OCI-LY7 (cell line): ENCODE measurements at regions not wholly inside any gene's neighbourhood (a gene's known extent, or its start where the extent isn't known, plus 50 kb on each side); places are given as distances from the start of the nearest gene placed in this dataset.

Source experiments
- BruUV-seq: library from RNA; stranded (reverse); fragments of 400-500 nt; replicated peaks from 2 replicates; lab custom pipeline; 2021; lab: Mats Ljungman, UMichigan
- CTCF ChIA-PET: fragments of 300-600 bp; sonication (Branson Sonifier 250); formaldehyde crosslinking; loops from one replicate; lab custom pipeline; 2022; ENCODE audit warnings: antibody characterized with exemption; ENCODE audit not compliant: unreplicated experiment; lab: Charles Lee
- POLR2A ChIA-PET: fragments of 300-600 bp; sonication (Branson Sonifier 250); formaldehyde crosslinking; loops from one replicate; lab custom pipeline; 2022; ENCODE audit warnings: antibody characterized with exemption; lab: Charles Lee
- DNase-seq: peaks from one replicate; pipeline ENCODE4 v3.0.0-alpha.2; 2015; ENCODE audit warnings: low spot score
- H2AFZ ChIP-seq: fragments of 200-600 bp; sonication (generic), shearing (Covaris generic); 2 replicates; pipeline ENCODE4 v1.6.1; 2014; ENCODE audit warnings: mild to moderate bottlenecking, antibody characterized with exemption, low read length, moderate library complexity
- H3K27ac ChIP-seq: fragments of 200-600 bp; sonication (generic); 2 replicates; pipeline ENCODE4 v1.5.1; 2014; ENCODE audit warnings: mixed run types, low read depth, mild to moderate bottlenecking, moderate library complexity, low read length, inconsistent platforms; ENCODE audit not compliant: poor library complexity, severe bottlenecking
- H3K36me3 ChIP-seq: fragments of 200-600 bp; sonication (generic); 2 replicates; pipeline ENCODE4 v1.6.1; 2014; ENCODE audit warnings: mild to moderate bottlenecking, antibody characterized with exemption, low read length, moderate library complexity, mixed read lengths; ENCODE audit not compliant: insufficient read depth
- H3K4me1 ChIP-seq: fragments of 200-600 bp; sonication (generic); 2 replicates; pipeline ENCODE4 v1.5.1; 2014; ENCODE audit warnings: mild to moderate bottlenecking, low read length; ENCODE audit not compliant: insufficient read depth, poor library complexity, severe bottlenecking
- H3K4me2 ChIP-seq: fragments of 200-600 bp; sonication (generic); 2 replicates; pipeline ENCODE4 v1.6.1; 2014; ENCODE audit warnings: mild to moderate bottlenecking, low read length
- H3K4me3 ChIP-seq: fragments of 200-600 bp; sonication (generic); 2 replicates; pipeline ENCODE4 v1.5.1; 2014; ENCODE audit warnings: mild to moderate bottlenecking, low read depth, low read length; ENCODE audit not compliant: poor library complexity, severe bottlenecking
- H3K79me2 ChIP-seq: fragments of 200-600 bp; sonication (generic); 2 replicates; pipeline ENCODE4 v1.6.1; 2016; ENCODE audit warnings: low read depth, mild to moderate bottlenecking, low read length, moderate library complexity, mixed read lengths; ENCODE audit not compliant: insufficient read depth
- H3K9me2 ChIP-seq: fragments of 200-600 bp; sonication (generic); 2 replicates; pipeline ENCODE4 v1.6.1; 2016; ENCODE audit warnings: mild to moderate bottlenecking, low read length, mixed read lengths; ENCODE audit not compliant: insufficient read depth
- H3K9me3 ChIP-seq: fragments of 200-600 bp; sonication (generic); 2 replicates; pipeline ENCODE4 v1.6.1; 2014; ENCODE audit warnings: mild to moderate bottlenecking, mixed run types, low read length, mixed read lengths
- H4K20me1 ChIP-seq: fragments of 200-600 bp; sonication (generic); 2 replicates; pipeline ENCODE4 v1.6.1; 2014; ENCODE audit warnings: mild to moderate bottlenecking, antibody characterized with exemption, low read length, moderate library complexity, mixed read lengths; ENCODE audit not compliant: insufficient read depth
- EZH2phosphoT487 ChIP-seq: fragments of 200-600 bp; sonication (generic); IDR thresholded peaks from 2 replicates; pipeline ENCODE4 v1.6.1; 2018; ENCODE audit warnings: low read depth, borderline replicate concordance, mild to moderate bottlenecking, mixed run types, antibody characterized with exemption, low read length, moderate library complexity, mixed read lengths
- intact Hi-C: fragments of 100-400 bp; cut with micrococcal nuclease; formaldehyde crosslinking; loops from one replicate; pipeline ENCODE4 v1.10.0; 2022; ENCODE audit not compliant: unreplicated experiment
- TF ChIP-seq, protein P1 (sequence below): fragments of 200-600 bp; sonication (generic); conservative IDR thresholded peaks from 2 replicates; pipeline ENCODE4 v1.5.1; 2014; ENCODE audit warnings: mild to moderate bottlenecking, antibody characterized with exemption, low read length, moderate library complexity, mixed read lengths

- DNase-seq: no peak
- CTCF ChIA-PET: no interaction called here
- no peaks in the 10 kb centered on the region for H3K4me1 ChIP-seq
- no peak overlapping the region for H3K4me2 ChIP-seq
- no peaks in the 10 kb centered on the region for H3K9me2 ChIP-seq
- no peaks in the 10 kb centered on the region for H4K20me1 ChIP-seq
- H3K9me3 ChIP-seq: no peaks in the 10 kb centered on the region
- no TSS peak for BruUV-seq
- POLR2A ChIA-PET: no interaction called here
- H3K79me2 ChIP-seq: no peaks in the 10 kb centered on the region
- H3K36me3 ChIP-seq: no peaks in the 10 kb centered on the region
- no peak for TF ChIP-seq EZH2phosphoT487
- TF ChIP-seq, protein P1, sequence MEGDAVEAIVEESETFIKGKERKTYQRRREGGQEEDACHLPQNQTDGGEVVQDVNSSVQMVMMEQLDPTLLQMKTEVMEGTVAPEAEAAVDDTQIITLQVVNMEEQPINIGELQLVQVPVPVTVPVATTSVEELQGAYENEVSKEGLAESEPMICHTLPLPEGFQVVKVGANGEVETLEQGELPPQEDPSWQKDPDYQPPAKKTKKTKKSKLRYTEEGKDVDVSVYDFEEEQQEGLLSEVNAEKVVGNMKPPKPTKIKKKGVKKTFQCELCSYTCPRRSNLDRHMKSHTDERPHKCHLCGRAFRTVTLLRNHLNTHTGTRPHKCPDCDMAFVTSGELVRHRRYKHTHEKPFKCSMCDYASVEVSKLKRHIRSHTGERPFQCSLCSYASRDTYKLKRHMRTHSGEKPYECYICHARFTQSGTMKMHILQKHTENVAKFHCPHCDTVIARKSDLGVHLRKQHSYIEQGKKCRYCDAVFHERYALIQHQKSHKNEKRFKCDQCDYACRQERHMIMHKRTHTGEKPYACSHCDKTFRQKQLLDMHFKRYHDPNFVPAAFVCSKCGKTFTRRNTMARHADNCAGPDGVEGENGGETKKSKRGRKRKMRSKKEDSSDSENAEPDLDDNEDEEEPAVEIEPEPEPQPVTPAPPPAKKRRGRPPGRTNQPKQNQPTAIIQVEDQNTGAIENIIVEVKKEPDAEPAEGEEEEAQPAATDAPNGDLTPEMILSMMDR: no peak
- intact Hi-C loops: no loop called here
- no peak overlapping the region for H3K4me3 ChIP-seq
- H2AFZ ChIP-seq: no peak overlapping the region
- no peak overlapping the region for H3K27ac ChIP-seq
These were observed 144.8 kb upstream of the GLI2 start for GRCh38 chr2:120590841-120591240.

DNA sequence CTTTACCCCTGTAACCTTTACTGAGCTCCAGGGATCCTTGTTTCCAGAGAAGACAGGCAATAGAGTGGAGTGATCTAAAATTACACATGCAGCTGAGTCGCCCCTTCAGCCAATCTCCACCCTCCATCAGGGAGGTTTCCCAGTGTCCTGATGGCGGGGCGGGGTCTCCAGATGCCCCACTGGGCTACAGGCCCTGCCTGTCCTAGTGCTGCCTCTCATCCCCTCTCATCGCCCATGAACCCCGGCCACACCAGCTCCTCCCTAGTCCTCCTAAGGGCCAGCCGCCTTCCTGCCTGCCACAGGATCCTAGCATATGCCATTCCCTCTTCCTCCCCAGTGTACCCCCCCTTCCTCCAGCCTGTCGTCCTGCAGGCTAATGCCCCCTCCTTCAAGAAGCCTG is 144.1 kb upstream of the GLI2 start:
- Histone ChIP-seq H3K4me3 (no peak overlapping the region), H3K27ac (no peak overlapping the region), H2AFZ (no peak overlapping the region), H4K20me1 (no peaks in the 10 kb centered on the region), H3K79me2 (no peaks in the 10 kb centered on the region), H3K9me3 (no peaks in the 10 kb centered on the region), H3K36me3 (no peaks in the 10 kb centered on the region), H3K9me2 (no peaks in the 10 kb centered on the region), H3K4me2 (no peak overlapping the region), H3K4me1 (no peaks in the 10 kb centered on the region)
- DNase-seq: no peak
- no TSS peak for BruUV-seq
- TF ChIP-seq, protein P1: no peak
- no peak for TF ChIP-seq EZH2phosphoT487
- CTCF ChIA-PET: no interaction called here
- POLR2A ChIA-PET: no interaction called here
- intact Hi-C loops: no loop called here

DNA sequence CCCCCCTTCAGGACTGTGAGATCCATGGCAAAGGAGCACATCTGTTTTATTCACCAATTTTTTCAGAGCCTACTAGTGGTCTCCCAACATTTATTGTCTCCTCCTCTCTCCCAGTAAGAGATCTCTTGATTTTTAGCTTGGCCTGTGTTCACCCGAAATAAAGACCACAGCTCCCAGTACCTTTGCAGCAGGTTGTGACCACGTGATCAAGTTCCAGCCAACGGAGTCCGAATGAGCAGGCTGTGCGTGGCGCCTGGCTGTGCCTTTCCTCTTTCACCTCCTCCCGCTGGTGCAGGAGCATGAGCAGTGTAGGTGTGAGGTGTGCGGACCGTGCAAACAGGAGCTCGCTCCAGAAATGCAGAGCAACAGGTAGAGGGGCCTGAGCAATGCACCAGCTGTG is 143.6 kb upstream of the GLI2 start:
- H3K4me2 ChIP-seq: no peak overlapping the region
- no TSS peak for BruUV-seq
- H3K4me1 ChIP-seq: no peaks in the 10 kb centered on the region
- no peak overlapping the region for H3K27ac ChIP-seq
- no peak overlapping the region for H2AFZ ChIP-seq
- POLR2A ChIA-PET: no interaction called here
- TF ChIP-seq, protein P1: no peak
- no peak for TF ChIP-seq EZH2phosphoT487
- no peaks in the 10 kb centered on the region for H3K9me2 ChIP-seq
- H4K20me1 ChIP-seq: no peaks in the 10 kb centered on the region
- no peaks in the 10 kb centered on the region for H3K36me3 ChIP-seq
- CTCF ChIA-PET: no interaction called here
- intact Hi-C loops: no loop called here
- no peak overlapping the region for H3K4me3 ChIP-seq
- no peaks in the 10 kb centered on the region for H3K9me3 ChIP-seq
- DNase-seq: no peak
- H3K79me2 ChIP-seq: no peaks in the 10 kb centered on the region
